IMR-90 (cell line): ENCODE measurements at regions not wholly inside any gene's neighbourhood (a gene's known extent, or its start where the extent isn't known, plus 50 kb on each side); places are given as distances from the start of the nearest gene placed in this dataset.

Source experiments
- ATAC-seq: fragments of 200-7000 bp; cut with Tn5 transposase; 2 replicates; pipeline ENCODE4 v1.9.1; 2020; ENCODE audit warnings: low read depth, mild to moderate bottlenecking, moderate library complexity
- BruUV-seq: library from RNA; stranded (reverse); fragments of 400-500 nt; replicated peaks from 2 replicates; lab custom pipeline; 2021; lab: Mats Ljungman, UMichigan
- CTCF ChIA-PET: fragments of 300-600 bp; formaldehyde crosslinking; extraction: SDS; loops from one replicate; lab custom pipeline; 2021; ENCODE audit warnings: antibody characterized with exemption; lab: Yijun Ruan, JAX
- POLR2A ChIA-PET: fragments of 300-600 bp; sonication (Branson Sonifier 250); formaldehyde crosslinking; loops from one replicate; lab custom pipeline; 2022; ENCODE audit warnings: antibody characterized with exemption; ENCODE audit not compliant: unreplicated experiment; lab: Charles Lee
- DNase-seq: peaks from one replicate; pipeline ENCODE4 v3.0.0; 2013
- H2AFZ ChIP-seq: replicated peaks from 2 replicates; pipeline ENCODE3; 2013; ENCODE audit warnings: low read length, mild to moderate bottlenecking; ENCODE audit not compliant: poor library complexity
- H2AK5ac ChIP-seq: 2 replicates; pipeline ENCODE4 v1.6.1; 2013; ENCODE audit warnings: low read depth, low read length, inconsistent platforms
- H2AK9ac ChIP-seq: replicated peaks from 2 replicates; pipeline ENCODE3; 2013; ENCODE audit warnings: mild to moderate bottlenecking, low read depth, low read length, moderate library complexity; ENCODE audit not compliant: poor library complexity
- H2BK120ac ChIP-seq: 2 replicates; pipeline ENCODE4 v1.6.1; 2013; ENCODE audit warnings: low read depth, low read length, inconsistent platforms
- H2BK15ac ChIP-seq: 3 replicates; pipeline ENCODE4 v1.6.1; 2013; ENCODE audit warnings: low read depth, low read length, inconsistent platforms
- H2BK20ac ChIP-seq: 2 replicates; pipeline ENCODE4 v1.6.1; 2013; ENCODE audit warnings: low read depth, mild to moderate bottlenecking, inconsistent platforms, low read length, moderate library complexity
- H2BK5ac ChIP-seq: 2 replicates; pipeline ENCODE4 v1.6.1; 2013; ENCODE audit warnings: mild to moderate bottlenecking, low read depth, low read length, inconsistent platforms; ENCODE audit not compliant: poor library complexity, severe bottlenecking
- H3K14ac ChIP-seq: replicated peaks from 2 replicates; pipeline ENCODE4 v1.6.1; 2013; ENCODE audit warnings: low read depth, low read length, inconsistent platforms
- H3K18ac ChIP-seq: 2 replicates; pipeline ENCODE4 v1.6.1; 2013; ENCODE audit warnings: low read depth, low read length, control low read depth
- H3K23ac ChIP-seq: 2 replicates; pipeline ENCODE4 v1.6.1; 2013; ENCODE audit warnings: low read depth, low read length, inconsistent platforms
- H3K27ac ChIP-seq: 2 replicates; pipeline ENCODE4 v1.5.1; 2013; ENCODE audit warnings: mild to moderate bottlenecking, control low read depth, low read length; ENCODE audit not compliant: insufficient read depth
- H3K27me3 ChIP-seq: 2 replicates; pipeline ENCODE4 v1.6.1; 2013; ENCODE audit warnings: low read length; ENCODE audit not compliant: control insufficient read depth, insufficient read depth
- H3K36me3 ChIP-seq: 2 replicates; pipeline ENCODE4 v1.6.1; 2013; ENCODE audit warnings: low read length, mixed read lengths; ENCODE audit not compliant: control insufficient read depth, insufficient read depth
- H3K4ac ChIP-seq: 2 replicates; pipeline ENCODE4 v1.6.1; 2013; ENCODE audit warnings: low read depth, low read length, inconsistent platforms
- H3K4me1 ChIP-seq: 2 replicates; pipeline ENCODE4 v1.6.1; 2013; ENCODE audit warnings: low read length, mixed read lengths; ENCODE audit not compliant: control insufficient read depth, insufficient read depth
- H3K4me2 ChIP-seq: 2 replicates; pipeline ENCODE4 v1.6.1; 2013; ENCODE audit warnings: low read depth, mild to moderate bottlenecking, control low read depth, low read length, moderate library complexity
- H3K4me3 ChIP-seq: 2 replicates; pipeline ENCODE4 v1.5.1; 2013; ENCODE audit warnings: low read depth, mild to moderate bottlenecking, control low read depth, low read length, moderate library complexity; ENCODE audit not compliant: insufficient read depth
- H3K56ac ChIP-seq: 2 replicates; pipeline ENCODE4 v1.6.1; 2013; ENCODE audit warnings: low read length, inconsistent platforms; ENCODE audit not compliant: insufficient read depth; ENCODE audit errors: extremely low read depth
- H3K79me1 ChIP-seq, 2 experiments: 2 replicates each; pipeline ENCODE4 v1.6.1; 2013; ENCODE audit warnings: low read length in 2 of 2, inconsistent platforms in 1 of 2, low read depth in 1 of 2
- H3K9ac ChIP-seq: 2 replicates; pipeline ENCODE4 v1.6.1; 2013; ENCODE audit warnings: low read depth, low read length, control low read depth
- H3K9me1 ChIP-seq: 2 replicates; pipeline ENCODE4 v1.6.1; 2013; ENCODE audit warnings: low read length, inconsistent platforms; ENCODE audit not compliant: insufficient read depth
- H3K9me3 ChIP-seq: 2 replicates; pipeline ENCODE4 v1.6.1; 2013; ENCODE audit warnings: low read length; ENCODE audit not compliant: control insufficient read depth, insufficient read depth
- H4K20me1 ChIP-seq: 2 replicates; pipeline ENCODE4 v1.6.1; 2013; ENCODE audit warnings: low read length, inconsistent platforms; ENCODE audit not compliant: insufficient read depth
- H4K5ac ChIP-seq: 2 replicates; pipeline ENCODE4 v1.6.1; 2013; ENCODE audit warnings: mild to moderate bottlenecking, low read depth, low read length, control low read depth
- H4K8ac ChIP-seq, 2 experiments: 2 replicates each; pipeline ENCODE4 v1.6.1; 2013; ENCODE audit warnings: low read depth in 2 of 2, low read length in 2 of 2, control low read depth in 1 of 2, inconsistent platforms in 1 of 2
- H4K91ac ChIP-seq: 2 replicates; pipeline ENCODE4 v1.6.1; 2013; ENCODE audit warnings: low read depth, low read length, inconsistent platforms; ENCODE audit not compliant: insufficient read depth
- BHLHE40 ChIP-seq: fragments of 150-350 bp; IDR thresholded peaks from 2 replicates; pipeline ENCODE4 v1.6.1; 2016; ENCODE audit warnings: mild to moderate bottlenecking, low read depth, low read length
- MAZ ChIP-seq: IDR thresholded peaks from 2 replicates; pipeline ENCODE4 v1.6.1; 2012; ENCODE audit warnings: low read depth, mild to moderate bottlenecking, low read length, improper control_type of control experiment, moderate library complexity, borderline replicate concordance
- MXI1 ChIP-seq: IDR thresholded peaks from 2 replicates; pipeline ENCODE4 v1.6.1; 2012; ENCODE audit warnings: low read depth, mild to moderate bottlenecking, low read length, moderate library complexity, borderline replicate concordance
- RCOR1 ChIP-seq: IDR thresholded peaks from 2 replicates; pipeline ENCODE4 v1.6.1; 2012; ENCODE audit warnings: mild to moderate bottlenecking, low read length, improper control_type of control experiment; ENCODE audit not compliant: insufficient replicate concordance
- RFX5 ChIP-seq: IDR thresholded peaks from 2 replicates; pipeline ENCODE4 v1.8.0; 2012; ENCODE audit warnings: low read depth, mild to moderate bottlenecking, low read length, moderate library complexity
- WGBS, 2 experiments: methylation state at CpG; one replicate each; pipeline versions ENCODE4 v1.1.5 to v1.1.7; 2013; ENCODE audit warnings: missing lambda C conversion rate in 2 of 2; ENCODE audit not compliant: insufficient read length in 1 of 2; ENCODE audit errors: extremely low coverage in 2 of 2; 5-methylcytosine and 5-hydroxymethylcytosine counted together
- dilution Hi-C: fragments of 300-500 bp; cut with HindIII; formaldehyde crosslinking; loops from one replicate; pipeline ENCODE4 v1.14.3; 2018; ENCODE audit warnings: low sequenced_read_pairs; ENCODE audit not compliant: unreplicated experiment
- in situ Hi-C: fragments of 300-500 bp; cut with MboI; formaldehyde crosslinking; loops from 3 replicates; pipeline ENCODE4 v1.14.3; 2019; ENCODE audit warnings: low sequenced_read_pairs, inconsistent platforms, mixed read lengths
- intact Hi-C: fragments of 100-400 bp; cut with micrococcal nuclease; formaldehyde crosslinking; loops from 2 replicates; pipeline ENCODE4 v1.10.0; 2022

DNA sequence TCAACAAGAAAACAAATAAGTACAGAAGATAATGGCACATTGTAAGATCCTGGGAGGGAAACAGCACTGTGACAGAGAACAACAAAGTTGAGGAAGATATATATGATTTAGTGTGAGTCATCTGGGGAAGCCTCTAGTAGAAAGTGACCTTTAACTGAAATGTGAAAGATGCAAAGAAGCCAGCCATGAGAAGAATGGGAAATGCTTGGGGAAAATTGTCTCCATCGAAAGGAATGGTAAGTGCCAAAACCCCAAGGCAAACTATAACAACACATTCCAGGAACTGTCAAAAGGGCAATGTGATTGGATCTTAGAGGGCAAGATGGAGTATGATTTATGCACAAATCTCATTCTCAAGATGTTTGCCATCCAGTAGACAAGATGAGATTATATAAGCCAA is 537.8 kb upstream of the BRINP1 start:
- Histone ChIP-seq H3K27me3 (no peaks in the 10 kb centered on the region), H2AFZ (no peak overlapping the region), H2BK120ac (no peak overlapping the region), H2AK9ac (no peak overlapping the region), H2AK5ac (no peak overlapping the region), H3K36me3 (no peaks in the 10 kb centered on the region), H3K4me2 (no peak overlapping the region), H3K14ac (no peak overlapping the region), H3K27ac (no peak overlapping the region), H4K91ac (no peak overlapping the region), H2BK15ac (no peak overlapping the region), H3K9me1 (no peaks in the 10 kb centered on the region), H3K23ac (no peak overlapping the region), H3K9ac (no peak overlapping the region), H3K4me1 (no peaks in the 10 kb centered on the region), H4K5ac (no peak overlapping the region), H3K18ac (no peak overlapping the region), H3K79me1 (no peaks in the 10 kb centered on the region), H4K20me1 (no peaks in the 10 kb centered on the region), H2BK5ac (no peak overlapping the region), H2BK20ac (no peak overlapping the region), H4K8ac (no peak overlapping the region), H3K9me3 (0 out of 2 replicates have a peak, but pooled peaks cover 2% of the 10 kb centered on the region), H3K56ac (no peak overlapping the region), H3K4me3 (no peak overlapping the region), H3K4ac (no peak overlapping the region)
- intact Hi-C loops: no loop called here
- WGBS, 2 experiments: no CpG with 5 or more reads among the region's 1 CpG
- TF ChIP-seq RFX5 (no peak), MAZ (no peak), MXI1 (no peak), RCOR1 (no peak), BHLHE40 (no peak)
- ATAC-seq (no peak), DNase-seq (no peak)
- in situ Hi-C loops: no loop called here
- ChIA-PET POLR2A (no interaction called here), CTCF (no interaction called here)
- dilution Hi-C loops: no loop called here
- BruUV-seq: no TSS peak
